ENCODE measurements at regions not wholly inside any gene's neighbourhood (a gene's known extent, or its start where the extent isn't known, plus 50 kb on each side); places are given as distances from the start of the nearest gene placed in this dataset.

GRCh38 chr1:234983564-234984238 is 144.9 kb downstream of the TOMM20 start:
- TF ChIP-seq CTCF (IDR thresholded peaks at IDR 0.05; ENCODE audit: low read depth, low read length): no peak
- Histone ChIP-seq H3K27me3 (ENCODE audit: control insufficient read depth, insufficient read depth, low read length) (no peaks in the 10 kb centered on the region), H3K9me3 (ENCODE audit: control insufficient read depth, insufficient read depth, low read length) (no peaks in the 10 kb centered on the region; the same call in none of the 2 replicates), H3K27ac (ENCODE audit: low read depth, low read length) (peak overlapping the region; percentile 86), H3K4me3 (ENCODE audit: low read depth, low read length) (no peak overlapping the region)
- ChIA-PET CTCF (interaction anchor here (1.1 kb wide), 2 partner anchors 9 to 99 kb away, joined by 3 read pairs; no protein-coding TSS in a partner anchor), POLR2A (no interaction called here)
- no peak for DNase-seq (ENCODE audit: low read depth, low spot score)

GRCh38 chr1:234981758-234982157 is 146.9 kb downstream of the TOMM20 start:
- peak overlapping the region; percentile 98 for H3K27ac ChIP-seq (ENCODE audit: low read depth, low read length)
- POLR2A ChIA-PET: interaction anchor here (0.8 to 1.9 kb wide), 3 partner anchors 7 to 257 kb away, joined by 3 to 13 read pairs (median 4); no protein-coding TSS in a partner anchor
- no peak for DNase-seq (ENCODE audit: low read depth, low spot score)
- CTCF ChIA-PET: interaction anchor here (0.5 to 1.0 kb wide), 2 partner anchors 102 to 361 kb away, joined by 3 to 7 read pairs; no protein-coding TSS in a partner anchor
- no peak overlapping the region for H3K4me3 ChIP-seq (ENCODE audit: low read depth, low read length)
- no peaks in the 10 kb centered on the region for H3K27me3 ChIP-seq (ENCODE audit: control insufficient read depth, insufficient read depth, low read length)
- H3K9me3 ChIP-seq (ENCODE audit: control insufficient read depth, insufficient read depth, low read length): no peaks in the 10 kb centered on the region; the same call in none of the 2 replicates
- no peak for TF ChIP-seq CTCF (IDR thresholded peaks at IDR 0.05; ENCODE audit: low read depth, low read length)

GRCh38 chr1:234980645-234981396 is 147.8 kb downstream of the TOMM20 start:
- peak overlapping the region; percentile 27 for H3K4me3 ChIP-seq (ENCODE audit: low read depth, low read length)
- no peak for DNase-seq (ENCODE audit: low read depth, low spot score)
- H3K9me3 ChIP-seq (ENCODE audit: control insufficient read depth, insufficient read depth, low read length): no peaks in the 10 kb centered on the region; the same call in none of the 2 replicates
- no peak for TF ChIP-seq CTCF (IDR thresholded peaks at IDR 0.05; ENCODE audit: low read depth, low read length)
- ChIA-PET CTCF (interaction anchor here (1.6 kb wide), 1 partner anchor 103 kb away, joined by 6 read pairs; no protein-coding TSS in a partner anchor), POLR2A (interaction anchor here (0.8 to 2.9 kb wide), 8 partner anchors 8 to 256 kb away, joined by 3 to 23 read pairs (median 4); no protein-coding TSS in a partner anchor)
- H3K27me3 ChIP-seq (ENCODE audit: control insufficient read depth, insufficient read depth, low read length): no peaks in the 10 kb centered on the region
- H3K27ac ChIP-seq (ENCODE audit: low read depth, low read length): peak overlapping the region; percentile 98

GRCh38 chr1:234980291-234980644 is 148.4 kb downstream of the TOMM20 start:
- DNase-seq (ENCODE audit: low read depth, low spot score): no peak
- H3K9me3 ChIP-seq (ENCODE audit: control insufficient read depth, insufficient read depth, low read length): no peaks in the 10 kb centered on the region; the same call in none of the 2 replicates
- peak overlapping the region; percentile 98 for H3K27ac ChIP-seq (ENCODE audit: low read depth, low read length)
- ChIA-PET POLR2A (interaction anchor here (0.9 to 2.9 kb wide), 7 partner anchors 9 to 256 kb away, joined by 3 to 23 read pairs (median 4); no protein-coding TSS in a partner anchor), CTCF (interaction anchor here (1.1 to 1.6 kb wide), 2 partner anchors 103 to 481 kb away, joined by 3 to 6 read pairs; no protein-coding TSS in a partner anchor)
- TF ChIP-seq CTCF (IDR thresholded peaks at IDR 0.05; ENCODE audit: low read depth, low read length): no peak
- no peaks in the 10 kb centered on the region for H3K27me3 ChIP-seq (ENCODE audit: control insufficient read depth, insufficient read depth, low read length)
- H3K4me3 ChIP-seq (ENCODE audit: low read depth, low read length): no peak overlapping the region

All from AG04450 (cell line).